Adipocyte (in vitro differentiated cells): ENCODE measurements at regions not wholly inside any gene's neighbourhood (a gene's known extent, or its start where the extent isn't known, plus 50 kb on each side); places are given as distances from the start of the nearest gene placed in this dataset.
"Not testable (repeated sequence)": the region's sequence is repeated elsewhere in the genome, so short reads cannot be mapped to it uniquely, and the experiment has no call there.

Experiments
- DNase-seq: peaks from one replicate; pipeline ENCODE4 v3.0.0-alpha.2; 2015; ENCODE audit warnings: low read depth
- H3K27me3 ChIP-seq: replicated peaks from 2 replicates; pipeline ENCODE4 v1.7.0; 2013; ENCODE audit warnings: mild to moderate bottlenecking, low read length, moderate library complexity; ENCODE audit not compliant: control insufficient read depth, insufficient read depth
- H3K36me3 ChIP-seq: 2 replicates; pipeline ENCODE4 v1.7.0; 2013; ENCODE audit warnings: low read length, mild to moderate bottlenecking, moderate library complexity; ENCODE audit not compliant: control insufficient read depth, insufficient read depth, severe bottlenecking
- H3K4me1 ChIP-seq: 2 replicates; pipeline ENCODE4 v1.7.0; 2013; ENCODE audit warnings: mild to moderate bottlenecking, low read length, moderate library complexity; ENCODE audit not compliant: control insufficient read depth, insufficient read depth
- H3K4me3 ChIP-seq: 2 replicates; pipeline ENCODE4 v1.7.0; 2013; ENCODE audit warnings: mild to moderate bottlenecking, low read length, moderate library complexity
- H3K9ac ChIP-seq: 2 replicates; pipeline ENCODE4 v1.7.0; 2013; ENCODE audit warnings: mild to moderate bottlenecking, low read length, moderate library complexity
- H3K9me3 ChIP-seq: 2 replicates; pipeline ENCODE4 v1.7.0; 2013; ENCODE audit warnings: mild to moderate bottlenecking, low read length, moderate library complexity; ENCODE audit not compliant: control insufficient read depth

- H3K9ac ChIP-seq, H3K9me3 ChIP-seq, H3K36me3 ChIP-seq, H3K4me3 ChIP-seq, H3K4me1 ChIP-seq, DNase-seq: not testable (repeated sequence)
- H3K27me3 ChIP-seq = peaks cover 13% of the 10 kb centered on the region
Observed at GRCh38 chr3:196136640-196136989, 54.7 kb upstream of the TFRC start.

DNA sequence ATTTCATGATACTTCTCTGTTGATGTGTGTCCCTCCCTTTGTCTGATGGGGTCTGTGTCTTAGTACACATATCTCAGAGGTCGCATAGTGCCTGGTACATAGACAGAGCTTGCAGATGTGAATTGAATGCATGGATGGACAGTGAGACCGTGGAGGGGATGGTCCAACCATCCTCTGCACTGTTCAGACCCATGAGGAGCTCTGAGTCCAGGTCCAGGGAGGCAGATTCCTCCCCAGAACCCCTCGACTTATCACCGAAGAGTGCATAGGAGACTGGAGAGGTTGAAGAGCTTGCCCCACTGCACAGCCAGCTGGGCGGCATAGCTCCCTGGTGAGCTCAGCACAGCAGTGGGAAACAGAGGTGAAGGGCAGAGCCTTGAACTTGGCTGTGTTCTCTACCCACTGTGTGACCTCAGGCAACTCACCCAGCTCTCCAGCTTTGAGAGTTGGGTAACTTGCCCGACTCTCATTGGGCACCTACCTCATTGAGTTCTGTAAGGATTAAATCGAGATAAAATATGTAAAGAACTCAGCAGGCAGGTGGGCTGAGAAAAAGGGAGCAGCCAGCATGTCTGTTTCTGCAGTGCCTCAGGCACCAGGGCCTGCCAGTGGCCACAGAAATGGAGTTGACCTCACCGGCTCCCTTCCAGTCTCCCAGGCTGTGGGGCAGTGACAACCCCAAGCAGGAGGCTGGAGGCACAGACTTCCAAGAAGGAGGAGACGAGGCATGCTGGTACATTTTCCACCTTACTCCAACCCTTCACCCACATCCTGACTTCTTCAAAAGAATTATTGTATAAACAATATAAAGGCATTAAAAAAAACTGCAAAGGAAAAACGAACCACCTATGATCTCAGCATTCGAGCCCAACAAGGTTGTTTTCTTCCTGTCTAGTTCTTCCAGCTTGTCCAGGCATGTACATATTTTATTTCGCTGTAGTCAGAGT is 54.1 kb upstream of the TFRC start:
- H3K4me1 ChIP-seq = peaks cover 10% of the 10 kb centered on the region
- no peak overlapping the region for H3K9ac ChIP-seq
- H3K4me3 ChIP-seq = no peak overlapping the region
- H3K27me3 ChIP-seq = peaks cover 13% of the 10 kb centered on the region
- peak; percentile 12 for DNase-seq
- no peaks in the 10 kb centered on the region for H3K36me3 ChIP-seq
- H3K9me3 ChIP-seq = no peaks in the 10 kb centered on the region

DNA sequence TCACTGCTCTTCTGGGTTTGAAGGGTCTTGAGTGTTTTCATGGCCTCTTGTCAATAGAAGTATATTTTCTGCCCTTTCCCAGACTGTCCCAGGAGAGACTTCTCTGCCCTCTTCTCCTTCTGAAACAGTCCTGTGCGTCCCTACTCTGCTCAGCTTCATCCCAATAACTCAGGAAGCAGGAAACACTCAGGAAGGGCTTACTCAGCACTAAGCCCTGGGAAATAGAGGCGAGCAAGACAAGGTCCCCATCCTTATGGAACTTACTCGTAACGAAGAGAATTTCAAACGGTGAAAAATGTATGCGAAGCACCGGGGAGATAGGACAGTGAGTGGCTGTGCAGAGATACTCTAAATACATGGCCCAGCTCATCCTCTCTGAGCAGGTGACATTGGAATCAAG is 52.8 kb upstream of the TFRC start:
- H3K4me3 ChIP-seq = no peak overlapping the region
- H3K4me1 ChIP-seq = peaks cover 10% of the 10 kb centered on the region

GRCh38 chr3:196133869-196134268 is 52.0 kb upstream of the TFRC start:
- H3K4me1 ChIP-seq, H3K4me3 ChIP-seq, H3K9ac ChIP-seq, DNase-seq, H3K9me3 ChIP-seq, H3K36me3 ChIP-seq: not testable (repeated sequence)
- peaks cover 15% of the 10 kb centered on the region for H3K27me3 ChIP-seq

More for the DNA sequence above, 52.8 kb upstream of the TFRC start:
- H3K9me3 ChIP-seq = no peaks in the 10 kb centered on the region
- H3K36me3 ChIP-seq = no peaks in the 10 kb centered on the region
- H3K27me3 ChIP-seq = peaks cover 13% of the 10 kb centered on the region
- no peak for DNase-seq
- H3K9ac ChIP-seq = no peak overlapping the region

GRCh38 chr3:196131921-196132320 is 50.0 kb upstream of the TFRC start:
- Histone ChIP-seq H3K9me3 (no peaks in the 10 kb centered on the region), H3K36me3 (no peaks in the 10 kb centered on the region), H3K4me1 (no peaks in the 10 kb centered on the region), H3K4me3 (no peak overlapping the region), H3K27me3 (peaks cover 32% of the 10 kb centered on the region), H3K9ac (no peak overlapping the region)
- no peak for DNase-seq
